ENCODE measurements at regions not wholly inside any gene's neighbourhood (a gene's known extent, or its start where the extent isn't known, plus 50 kb on each side); places are given as distances from the start of the nearest gene placed in this dataset.

DNA sequence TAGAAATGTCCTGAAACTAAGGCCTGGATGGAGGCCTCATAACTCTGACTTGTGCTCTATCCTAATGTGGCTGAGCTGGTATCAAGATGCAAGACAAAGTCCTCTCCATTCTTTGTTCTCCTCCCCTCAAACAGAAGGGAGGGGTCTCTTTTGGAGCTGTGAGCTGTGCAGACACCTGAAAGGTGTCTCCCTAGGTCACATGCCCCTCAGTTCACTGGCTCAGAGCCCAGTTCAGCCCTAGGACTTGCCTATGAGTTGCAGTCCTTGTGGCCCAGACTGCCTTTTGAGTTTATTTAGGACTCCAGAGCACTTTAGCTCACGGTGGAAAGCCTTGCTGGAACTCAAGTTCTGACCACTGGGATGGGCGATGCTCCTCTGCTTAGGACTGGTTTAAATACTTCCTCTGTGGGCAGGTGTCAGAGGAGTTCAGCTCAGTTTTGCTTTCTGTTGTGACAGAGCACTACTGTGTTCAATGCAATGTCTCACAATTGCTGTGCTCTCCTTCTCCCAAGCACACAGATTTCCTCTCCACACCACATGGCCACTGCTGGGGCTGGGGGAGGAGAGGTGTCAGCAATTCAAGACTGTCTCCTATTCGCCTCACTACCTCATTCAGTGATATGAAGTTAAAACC, 84.8 kb upstream of the ZNF827 start:
- Histone ChIP-seq H3K9me3 (ENCODE audit: insufficient read depth, low read depth, low read length) (no peaks in the 10 kb centered on the region), H3K27me3 (ENCODE audit: insufficient read depth, low read length) (no peaks in the 10 kb centered on the region), H3K27ac (ENCODE audit: low read depth, low read length) (no peak overlapping the region), H3K9ac (ENCODE audit: low read length) (no peak overlapping the region), H3K36me3 (ENCODE audit: insufficient read depth, low read length) (no peaks in the 10 kb centered on the region), H2AFZ (ENCODE audit: low read depth, low read length) (no peak overlapping the region), H3K4me2 (ENCODE audit: low read length) (no peak overlapping the region), H4K20me1 (ENCODE audit: insufficient read depth, low read length) (no peaks in the 10 kb centered on the region), H3K4me3 (ENCODE audit: insufficient read depth, low read depth, low read length) (no peak overlapping the region), H3K4me1 (ENCODE audit: insufficient read depth, low read length) (no peaks in the 10 kb centered on the region), H3K79me2 (ENCODE audit: insufficient read depth, low read length) (no peaks in the 10 kb centered on the region)
- Mint-ChIP-seq H3K36me3 (ENCODE audit: low read depth, unreplicated experiment) (no peaks in the 10 kb centered on the region), H3K27ac (ENCODE audit: unreplicated experiment) (no peak overlapping the region), H3K9me3 (ENCODE audit: unreplicated experiment) (no peaks in the 10 kb centered on the region), H3K4me3 (ENCODE audit: unreplicated experiment) (no peak overlapping the region), H3K4me1 (ENCODE audit: low read depth, unreplicated experiment) (no peaks in the 10 kb centered on the region), H3K27me3 (ENCODE audit: low read depth, unreplicated experiment) (no peaks in the 10 kb centered on the region)
- FAIRE-seq (no peak), DNase-seq (ENCODE audit: low read depth) (no peak)
- TF ChIP-seq EZH2 (IDR thresholded peaks at IDR 0.05; ENCODE audit: insufficient read depth, low read length), result no peak
- TF ChIP-seq, protein P1, sequence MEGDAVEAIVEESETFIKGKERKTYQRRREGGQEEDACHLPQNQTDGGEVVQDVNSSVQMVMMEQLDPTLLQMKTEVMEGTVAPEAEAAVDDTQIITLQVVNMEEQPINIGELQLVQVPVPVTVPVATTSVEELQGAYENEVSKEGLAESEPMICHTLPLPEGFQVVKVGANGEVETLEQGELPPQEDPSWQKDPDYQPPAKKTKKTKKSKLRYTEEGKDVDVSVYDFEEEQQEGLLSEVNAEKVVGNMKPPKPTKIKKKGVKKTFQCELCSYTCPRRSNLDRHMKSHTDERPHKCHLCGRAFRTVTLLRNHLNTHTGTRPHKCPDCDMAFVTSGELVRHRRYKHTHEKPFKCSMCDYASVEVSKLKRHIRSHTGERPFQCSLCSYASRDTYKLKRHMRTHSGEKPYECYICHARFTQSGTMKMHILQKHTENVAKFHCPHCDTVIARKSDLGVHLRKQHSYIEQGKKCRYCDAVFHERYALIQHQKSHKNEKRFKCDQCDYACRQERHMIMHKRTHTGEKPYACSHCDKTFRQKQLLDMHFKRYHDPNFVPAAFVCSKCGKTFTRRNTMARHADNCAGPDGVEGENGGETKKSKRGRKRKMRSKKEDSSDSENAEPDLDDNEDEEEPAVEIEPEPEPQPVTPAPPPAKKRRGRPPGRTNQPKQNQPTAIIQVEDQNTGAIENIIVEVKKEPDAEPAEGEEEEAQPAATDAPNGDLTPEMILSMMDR (IDR thresholded peaks at IDR 0.05; ENCODE audit: insufficient read depth, low read depth, low read length), result no peak

DNA sequence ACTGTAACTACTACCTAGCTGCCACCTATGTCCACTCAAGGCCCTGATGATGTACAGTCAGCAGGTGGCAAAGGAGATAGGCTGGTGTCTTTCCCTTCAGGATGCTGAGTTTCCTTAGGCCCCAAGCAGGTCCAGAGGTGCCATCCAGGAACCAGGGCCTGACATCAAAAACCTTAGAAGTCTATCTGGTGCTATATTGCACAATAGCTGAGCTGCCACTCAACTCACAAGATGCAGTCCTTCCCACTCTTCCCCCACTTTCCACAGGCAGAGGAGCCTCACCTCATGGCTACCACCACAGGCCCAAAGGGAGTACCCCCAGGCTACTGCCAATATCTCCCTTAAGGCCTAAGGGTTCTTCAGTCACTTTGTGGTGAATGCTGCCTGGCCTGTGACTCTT, 83.9 kb upstream of the ZNF827 start:
- H3K4me3 Mint-ChIP-seq (ENCODE audit: unreplicated experiment), result no peak overlapping the region
- H3K4me1 Mint-ChIP-seq (ENCODE audit: low read depth, unreplicated experiment), result no peaks in the 10 kb centered on the region
- H3K36me3 ChIP-seq (ENCODE audit: insufficient read depth, low read length), result no peaks in the 10 kb centered on the region
- H3K9me3 Mint-ChIP-seq (ENCODE audit: unreplicated experiment), result no peaks in the 10 kb centered on the region
- H3K27me3 ChIP-seq (ENCODE audit: insufficient read depth, low read length), result no peaks in the 10 kb centered on the region
- H3K4me1 ChIP-seq (ENCODE audit: insufficient read depth, low read length), result no peaks in the 10 kb centered on the region
- H3K4me2 ChIP-seq (ENCODE audit: low read length), result no peak overlapping the region
- H3K9ac ChIP-seq (ENCODE audit: low read length), result no peak overlapping the region
- no peaks in the 10 kb centered on the region for H4K20me1 ChIP-seq (ENCODE audit: insufficient read depth, low read length)
- no peaks in the 10 kb centered on the region for H3K9me3 ChIP-seq (ENCODE audit: insufficient read depth, low read depth, low read length)
- H3K36me3 Mint-ChIP-seq (ENCODE audit: low read depth, unreplicated experiment), result no peaks in the 10 kb centered on the region
- no peak overlapping the region for H3K27ac Mint-ChIP-seq (ENCODE audit: unreplicated experiment)
- FAIRE-seq (no peak), DNase-seq (ENCODE audit: low read depth) (no peak)
- H2AFZ ChIP-seq (ENCODE audit: low read depth, low read length), result no peak overlapping the region
- H3K27me3 Mint-ChIP-seq (ENCODE audit: low read depth, unreplicated experiment), result no peaks in the 10 kb centered on the region
- H3K27ac ChIP-seq (ENCODE audit: low read depth, low read length), result no peak overlapping the region
- H3K79me2 ChIP-seq (ENCODE audit: insufficient read depth, low read length), result no peaks in the 10 kb centered on the region
- TF ChIP-seq, protein P1 (IDR thresholded peaks at IDR 0.05; ENCODE audit: insufficient read depth, low read depth, low read length), result no peak
- TF ChIP-seq EZH2 (IDR thresholded peaks at IDR 0.05; ENCODE audit: insufficient read depth, low read length), result no peak
- H3K4me3 ChIP-seq (ENCODE audit: insufficient read depth, low read depth, low read length), result no peak overlapping the region

DNA sequence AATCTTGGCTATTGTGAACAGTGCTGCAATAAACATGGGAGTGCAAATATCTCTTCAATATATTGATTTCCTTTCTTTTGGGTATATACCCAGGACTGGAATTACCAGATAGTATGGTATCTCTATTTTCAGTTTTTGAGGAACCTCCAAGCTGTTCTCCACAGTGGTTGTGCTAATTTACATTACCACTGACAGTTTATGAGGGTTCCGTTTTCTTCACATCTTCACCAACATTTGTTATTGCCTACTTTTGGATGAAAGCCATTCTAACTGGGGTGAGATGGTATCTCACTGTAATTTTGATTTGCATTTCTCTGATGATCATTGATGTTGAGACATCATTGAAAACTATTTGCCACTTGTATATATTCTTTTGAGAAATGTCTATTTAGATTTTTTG, 79.6 kb upstream of the ZNF827 start:
- no peak overlapping the region for H2AFZ ChIP-seq (ENCODE audit: low read depth, low read length)
- no peak for DNase-seq (ENCODE audit: low read depth)
- no peak overlapping the region for H3K4me3 ChIP-seq (ENCODE audit: insufficient read depth, low read depth, low read length)
- FAIRE-seq, result no peak
- Mint-ChIP-seq H3K27me3 (ENCODE audit: low read depth, unreplicated experiment) (no peaks in the 10 kb centered on the region), H3K9me3 (ENCODE audit: unreplicated experiment) (peaks cover 4% of the 10 kb centered on the region), H3K27ac (ENCODE audit: unreplicated experiment) (no peak overlapping the region), H3K4me3 (ENCODE audit: unreplicated experiment) (no peak overlapping the region), H3K36me3 (ENCODE audit: low read depth, unreplicated experiment) (no peaks in the 10 kb centered on the region), H3K4me1 (ENCODE audit: low read depth, unreplicated experiment) (peaks cover 5% of the 10 kb centered on the region)
- no peaks in the 10 kb centered on the region for H3K4me1 ChIP-seq (ENCODE audit: insufficient read depth, low read length)
- H3K9me3 ChIP-seq (ENCODE audit: insufficient read depth, low read depth, low read length), result no peaks in the 10 kb centered on the region
- no peak overlapping the region for H3K9ac ChIP-seq (ENCODE audit: low read length)
- no peak for TF ChIP-seq EZH2 (IDR thresholded peaks at IDR 0.05; ENCODE audit: insufficient read depth, low read length)
- TF ChIP-seq, protein P1 (IDR thresholded peaks at IDR 0.05; ENCODE audit: insufficient read depth, low read depth, low read length), result no peak
- no peaks in the 10 kb centered on the region for H3K36me3 ChIP-seq (ENCODE audit: insufficient read depth, low read length)
- no peak overlapping the region for H3K27ac ChIP-seq (ENCODE audit: low read depth, low read length)
- H4K20me1 ChIP-seq (ENCODE audit: insufficient read depth, low read length), result no peaks in the 10 kb centered on the region
- H3K27me3 ChIP-seq (ENCODE audit: insufficient read depth, low read length), result no peaks in the 10 kb centered on the region
- no peak overlapping the region for H3K4me2 ChIP-seq (ENCODE audit: low read length)
- no peaks in the 10 kb centered on the region for H3K79me2 ChIP-seq (ENCODE audit: insufficient read depth, low read length)
